Iris pigment epithelial cell (primary cell): ENCODE measurements at regions not wholly inside any gene's neighbourhood (a gene's known extent, or its start where the extent isn't known, plus 50 kb on each side); places are given as distances from the start of the nearest gene placed in this dataset.

Source experiments
- DNase-seq: peaks from one replicate; pipeline ENCODE4 v3.0.0-alpha.2; 2011; ENCODE audit warnings: low read depth

DNA sequence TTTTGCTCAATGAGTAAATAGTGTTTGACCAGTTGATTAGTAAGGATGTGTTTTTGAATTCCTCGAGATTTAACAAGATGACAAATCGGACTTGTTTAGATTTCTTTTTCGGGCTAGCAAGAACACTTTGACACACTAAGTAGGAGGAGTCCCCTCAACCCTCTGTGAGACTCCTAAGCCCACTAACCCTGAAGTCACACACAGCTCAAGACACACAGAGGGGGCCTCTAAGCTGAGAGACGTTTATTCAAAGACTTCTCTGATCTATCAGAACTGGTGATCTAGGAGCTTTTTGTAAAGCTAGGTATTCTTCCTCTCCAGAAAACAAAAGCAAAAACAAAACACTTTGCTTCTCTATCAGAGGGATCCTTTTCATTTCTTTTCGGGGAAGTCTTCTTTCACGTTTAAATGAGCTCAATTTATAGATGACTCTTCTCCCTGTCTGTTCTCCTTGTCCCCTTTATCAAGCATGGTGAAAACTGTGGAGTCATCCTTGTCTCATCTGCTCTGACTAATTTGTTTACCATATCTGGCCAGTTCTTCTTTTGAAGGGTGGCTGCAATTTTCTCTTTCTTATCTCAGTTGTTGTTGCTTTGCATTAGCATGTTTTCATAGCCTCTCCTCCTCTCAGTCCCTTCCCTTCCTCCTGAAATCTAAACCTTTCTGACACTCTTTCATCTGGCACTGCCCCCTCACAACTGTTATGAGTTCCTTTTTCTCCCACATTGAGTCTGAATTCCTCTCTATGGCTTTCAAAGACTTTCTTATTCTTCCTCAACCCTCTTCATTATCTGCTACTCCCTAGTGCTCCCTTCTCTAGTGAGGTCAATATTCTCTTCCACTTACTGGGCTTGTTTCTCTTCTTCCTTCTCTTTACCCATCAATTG lies 68.5 kb upstream of the RAI14 start:
- peak; percentile 94 for DNase-seq

GRCh38 chr5:34589832-34590231 lies 66.3 kb upstream of the RAI14 start:
- no peak for DNase-seq

GRCh38 chr5:34591723-34592122 lies 64.4 kb upstream of the RAI14 start:
- no peak for DNase-seq

DNA sequence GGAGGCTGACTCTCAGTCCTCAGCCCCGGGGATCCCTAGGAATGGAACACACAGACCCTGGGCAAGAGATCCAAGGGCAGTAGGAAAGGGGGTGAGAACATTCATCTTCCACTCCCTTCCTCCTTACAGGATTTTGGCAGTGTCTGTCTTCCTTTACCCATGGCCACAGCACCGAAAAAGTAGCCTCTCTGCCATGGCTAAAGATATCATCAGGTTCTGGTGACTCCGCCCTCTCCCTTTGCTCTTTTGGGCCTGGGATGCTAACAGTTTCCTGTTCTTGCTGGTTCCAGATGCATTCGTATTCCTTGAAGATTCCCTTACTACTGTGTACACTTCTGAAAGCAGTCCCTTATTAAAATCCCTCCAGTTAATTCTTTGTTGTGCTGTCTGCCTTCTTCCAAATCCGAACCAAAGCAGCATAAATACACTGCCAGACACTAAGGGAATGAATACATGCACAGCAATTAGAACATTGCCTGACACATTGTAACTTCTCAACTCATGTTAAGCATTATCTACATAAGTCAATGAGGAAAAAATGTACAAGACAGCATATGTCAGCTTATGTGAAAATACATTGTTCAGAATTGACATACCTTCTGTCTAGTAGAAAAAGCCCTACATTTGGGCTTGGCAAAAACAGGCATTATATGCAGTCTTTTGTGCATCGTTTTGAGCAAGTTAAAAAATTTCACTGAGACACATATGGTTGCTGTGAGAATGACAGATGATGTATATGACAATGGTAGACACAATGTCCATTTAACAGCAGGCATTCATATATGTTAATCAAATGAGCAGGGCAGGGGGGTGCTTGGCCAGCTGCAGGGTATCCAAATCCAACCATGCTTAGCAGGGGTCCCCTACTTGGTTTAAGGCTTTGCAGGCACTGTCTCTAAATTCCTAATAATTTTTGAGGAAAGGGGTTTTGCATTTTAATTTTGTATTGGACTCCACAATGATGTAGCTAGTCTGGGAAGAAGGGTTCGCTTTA lies 58.8 kb upstream of the RAI14 start:
- no peak for DNase-seq

DNA sequence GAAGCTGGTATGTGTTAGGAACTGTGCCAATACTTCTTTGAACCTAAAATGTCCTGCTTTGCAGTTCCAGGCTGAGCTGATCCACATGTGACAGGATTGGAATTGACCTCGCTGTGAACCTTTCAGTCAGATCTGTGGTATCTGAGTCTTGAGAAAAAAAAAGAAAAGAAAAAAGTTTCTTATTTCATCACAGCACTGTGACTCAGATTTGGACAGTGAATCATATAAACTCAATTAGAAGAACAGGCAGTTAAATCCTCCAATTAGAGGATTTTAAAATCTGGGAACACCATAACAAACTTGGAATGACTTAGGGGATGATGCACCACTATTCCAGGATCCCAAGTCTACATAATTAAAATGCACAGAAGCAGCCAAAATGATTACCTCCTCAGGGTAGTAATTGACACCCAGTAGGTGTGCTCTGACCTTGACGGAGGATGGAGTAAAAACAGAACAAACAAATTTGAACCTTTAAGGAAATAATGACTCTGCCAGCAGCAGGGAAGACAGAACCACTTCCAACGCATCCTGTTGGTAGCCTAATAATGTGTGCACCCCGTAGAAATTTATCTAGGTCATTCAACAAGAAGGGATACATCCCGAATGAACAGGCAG lies 57.8 kb upstream of the RAI14 start:
- DNase-seq = peak; percentile 97

DNA sequence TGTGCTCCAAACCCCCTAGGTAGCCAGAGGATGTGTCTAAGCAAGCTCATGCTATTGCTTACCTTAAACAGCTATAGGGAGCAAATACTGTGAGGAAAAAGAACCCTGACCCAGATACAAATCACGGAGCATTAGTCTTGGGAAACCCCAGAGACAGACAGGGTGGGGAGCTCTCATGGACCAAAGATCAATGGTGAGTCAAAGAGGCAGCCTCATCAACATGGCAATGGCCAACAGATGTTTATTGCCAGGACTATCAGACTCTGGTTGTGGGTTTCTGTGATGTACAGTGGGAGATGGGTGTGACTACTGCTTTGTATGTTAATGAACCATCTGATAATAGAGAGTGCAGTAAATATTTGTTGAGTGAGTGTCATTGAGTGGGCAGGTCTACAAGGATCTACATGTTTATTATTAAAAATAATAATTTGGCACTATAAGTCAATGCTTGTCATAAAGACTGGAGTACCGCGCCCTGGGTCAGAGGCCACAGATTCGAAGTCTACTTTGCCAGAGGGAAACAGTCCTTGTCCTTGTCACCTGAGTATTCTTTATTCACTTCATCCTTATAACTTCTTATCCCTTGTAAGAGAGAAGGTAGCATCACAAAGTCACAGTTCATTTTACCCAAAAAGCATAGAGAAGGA lies 56.5 kb upstream of the RAI14 start:
- DNase-seq = peak; percentile 72

DNA sequence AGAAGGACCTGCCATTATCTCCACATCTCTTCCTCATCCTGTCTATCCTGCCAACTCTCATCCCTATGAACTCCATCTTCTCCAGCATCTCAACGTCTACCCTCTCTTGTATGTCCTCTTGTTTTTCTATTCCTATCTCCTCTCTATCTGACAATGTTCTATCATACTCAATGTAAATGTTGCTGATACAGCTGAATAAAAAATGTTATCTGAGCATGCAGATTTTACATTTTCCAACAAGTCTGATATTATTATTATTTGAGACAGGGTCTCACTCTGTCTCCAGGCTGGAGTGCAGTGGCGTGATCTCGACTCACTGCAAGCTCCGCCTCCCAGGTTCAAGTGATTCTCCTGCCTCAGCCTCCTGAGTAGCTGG lies 56.0 kb upstream of the RAI14 start:
- no peak for DNase-seq

DNA sequence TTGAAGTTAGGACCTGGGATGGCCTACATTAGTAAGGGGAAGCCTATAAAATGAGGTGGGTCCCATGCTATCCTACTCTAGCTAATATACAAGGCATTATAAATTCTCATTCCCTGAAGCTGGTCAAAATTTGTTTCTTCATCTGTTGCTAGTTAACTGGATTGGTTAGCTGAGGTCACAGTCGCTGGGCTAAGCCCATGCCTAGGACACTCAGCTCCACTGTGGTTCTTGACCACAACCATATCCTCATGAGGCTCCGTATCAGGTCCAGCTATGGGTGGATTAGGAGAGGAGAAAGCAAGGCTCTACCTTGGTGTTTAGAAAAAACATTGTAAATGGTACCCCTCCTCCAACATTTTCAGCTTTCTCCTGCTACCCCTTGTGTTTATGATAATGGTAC lies 52.8 kb upstream of the RAI14 start:
- no peak for DNase-seq

GRCh38 chr5:34604119-34604675 lies 51.9 kb upstream of the RAI14 start:
- no peak for DNase-seq

GRCh38 chr5:34606101-34606500 lies 50.0 kb upstream of the RAI14 start:
- DNase-seq = no peak
